Prostate gland (tissue), 2 donors: ENCODE measurements at regions not wholly inside any gene's neighbourhood (a gene's known extent, or its start where the extent isn't known, plus 50 kb on each side); places are given as distances from the start of the nearest gene placed in this dataset.

ENCODE experiments used
- POLR2A ChIP-seq: fragments of 450-650 bp; IDR thresholded peaks from one replicate; pipeline ENCODE4 v1.6.1; 2016; ENCODE audit warnings: antibody characterized with exemption, mild to moderate bottlenecking
- TF ChIP-seq, protein P1 (sequence below), 4 experiments: fragments of 200-600 bp in 2 of 4; fragments of 450-650 bp in 2 of 4; sonication (generic) in 2 of 4; IDR thresholded peaks; 1 replicate in 3 of 4; 2 replicates in 1 of 4; pipeline ENCODE4 v1.5.1; 2016 to 2019; ENCODE audit warnings: antibody characterized with exemption in 4 of 4, mild to moderate bottlenecking in 2 of 4, moderate library complexity in 2 of 4

- TF ChIP-seq, protein P1, sequence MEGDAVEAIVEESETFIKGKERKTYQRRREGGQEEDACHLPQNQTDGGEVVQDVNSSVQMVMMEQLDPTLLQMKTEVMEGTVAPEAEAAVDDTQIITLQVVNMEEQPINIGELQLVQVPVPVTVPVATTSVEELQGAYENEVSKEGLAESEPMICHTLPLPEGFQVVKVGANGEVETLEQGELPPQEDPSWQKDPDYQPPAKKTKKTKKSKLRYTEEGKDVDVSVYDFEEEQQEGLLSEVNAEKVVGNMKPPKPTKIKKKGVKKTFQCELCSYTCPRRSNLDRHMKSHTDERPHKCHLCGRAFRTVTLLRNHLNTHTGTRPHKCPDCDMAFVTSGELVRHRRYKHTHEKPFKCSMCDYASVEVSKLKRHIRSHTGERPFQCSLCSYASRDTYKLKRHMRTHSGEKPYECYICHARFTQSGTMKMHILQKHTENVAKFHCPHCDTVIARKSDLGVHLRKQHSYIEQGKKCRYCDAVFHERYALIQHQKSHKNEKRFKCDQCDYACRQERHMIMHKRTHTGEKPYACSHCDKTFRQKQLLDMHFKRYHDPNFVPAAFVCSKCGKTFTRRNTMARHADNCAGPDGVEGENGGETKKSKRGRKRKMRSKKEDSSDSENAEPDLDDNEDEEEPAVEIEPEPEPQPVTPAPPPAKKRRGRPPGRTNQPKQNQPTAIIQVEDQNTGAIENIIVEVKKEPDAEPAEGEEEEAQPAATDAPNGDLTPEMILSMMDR (IDR thresholded peaks at IDR 0.05): no peak
- no peak for TF ChIP-seq POLR2A
Observed at GRCh38 chr13:34179927-34180326, 362.0 kb downstream of the RFC3 start.
